PC-9 (cell line): ENCODE measurements at regions not wholly inside any gene's neighbourhood (a gene's known extent, or its start where the extent isn't known, plus 50 kb on each side); places are given as distances from the start of the nearest gene placed in this dataset.

ENCODE experiments used
- EZH2 ChIP-seq: fragments of 200-600 bp; sonication (generic); IDR thresholded peaks from 2 replicates; pipeline ENCODE4 v1.8.0; 2017; ENCODE audit warnings: antibody characterized with exemption, low read depth
- TF ChIP-seq, protein P1 (sequence below): fragments of 200-600 bp; sonication (generic); conservative IDR thresholded peaks from 2 replicates; pipeline ENCODE4 v1.6.1; 2017; ENCODE audit warnings: mixed run types, antibody characterized with exemption, mild to moderate bottlenecking, moderate library complexity

- TF ChIP-seq, protein P1, sequence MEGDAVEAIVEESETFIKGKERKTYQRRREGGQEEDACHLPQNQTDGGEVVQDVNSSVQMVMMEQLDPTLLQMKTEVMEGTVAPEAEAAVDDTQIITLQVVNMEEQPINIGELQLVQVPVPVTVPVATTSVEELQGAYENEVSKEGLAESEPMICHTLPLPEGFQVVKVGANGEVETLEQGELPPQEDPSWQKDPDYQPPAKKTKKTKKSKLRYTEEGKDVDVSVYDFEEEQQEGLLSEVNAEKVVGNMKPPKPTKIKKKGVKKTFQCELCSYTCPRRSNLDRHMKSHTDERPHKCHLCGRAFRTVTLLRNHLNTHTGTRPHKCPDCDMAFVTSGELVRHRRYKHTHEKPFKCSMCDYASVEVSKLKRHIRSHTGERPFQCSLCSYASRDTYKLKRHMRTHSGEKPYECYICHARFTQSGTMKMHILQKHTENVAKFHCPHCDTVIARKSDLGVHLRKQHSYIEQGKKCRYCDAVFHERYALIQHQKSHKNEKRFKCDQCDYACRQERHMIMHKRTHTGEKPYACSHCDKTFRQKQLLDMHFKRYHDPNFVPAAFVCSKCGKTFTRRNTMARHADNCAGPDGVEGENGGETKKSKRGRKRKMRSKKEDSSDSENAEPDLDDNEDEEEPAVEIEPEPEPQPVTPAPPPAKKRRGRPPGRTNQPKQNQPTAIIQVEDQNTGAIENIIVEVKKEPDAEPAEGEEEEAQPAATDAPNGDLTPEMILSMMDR = no peak
- no peak for TF ChIP-seq EZH2
These were observed 131.1 kb downstream of the GLUL start for GRCh38 chr1:182260516-182260915.
